CD14-positive monocyte (primary cell): ENCODE measurements at regions not wholly inside any gene's neighbourhood (a gene's known extent, or its start where the extent isn't known, plus 50 kb on each side); places are given as distances from the start of the nearest gene placed in this dataset.

Source experiments
- DNase-seq, 3 donors: peaks; one replicate each; pipeline ENCODE4 v3.0.0-alpha.2; 2011 to 2022
- H2AFZ ChIP-seq: 2 replicates; pipeline ENCODE4 v1.6.0; 2012; ENCODE audit warnings: mild to moderate bottlenecking, low read depth, low read length, inconsistent platforms; ENCODE audit not compliant: insufficient read depth, poor library complexity, severe bottlenecking
- H3K27ac ChIP-seq, 2 donors: 1 replicate in 1 of 2; 2 replicates in 1 of 2; pipeline ENCODE4 v1.5.1; 2012 to 2013; ENCODE audit warnings: low read length in 2 of 2, control low read depth in 1 of 2, inconsistent platforms in 1 of 2, low read depth in 1 of 2, mild to moderate bottlenecking in 1 of 2
- H3K27me3 ChIP-seq, 2 donors: one replicate each; pipeline versions ENCODE4 v1.6.0 to v1.6.1; 2011 to 2013; ENCODE audit warnings: low read length in 2 of 2; ENCODE audit not compliant: control insufficient read depth in 2 of 2, insufficient read depth in 2 of 2
- H3K36me3 ChIP-seq, 2 donors: replicated peaks in 1 of 2; 1 replicate in 1 of 2; 2 replicates in 1 of 2; pipeline versions ENCODE4 v1.5.1 to v1.6.1; 2012 to 2013; ENCODE audit warnings: low read length in 2 of 2, control low read depth in 1 of 2, inconsistent platforms in 1 of 2, mild to moderate bottlenecking in 1 of 2; ENCODE audit not compliant: insufficient read depth in 2 of 2, control insufficient read depth in 1 of 2
- H3K4me1 ChIP-seq, 2 donors: 1 replicate in 1 of 2; 2 replicates in 1 of 2; pipeline versions ENCODE4 v1.5.1 to v1.6.1; 2012 to 2013; ENCODE audit warnings: low read length in 2 of 2, control low read depth in 1 of 2, inconsistent platforms in 1 of 2, mild to moderate bottlenecking in 1 of 2, moderate library complexity in 1 of 2; ENCODE audit not compliant: insufficient read depth in 2 of 2, control insufficient read depth in 1 of 2
- H3K4me2 ChIP-seq: replicated peaks from 2 replicates; pipeline ENCODE3; 2012; ENCODE audit warnings: low read length, moderate library complexity, mild to moderate bottlenecking; ENCODE audit not compliant: poor library complexity, severe bottlenecking; ENCODE audit errors: extremely low read depth
- H3K4me3 ChIP-seq, 3 experiments: fragments of 200-600 bp in 1 of 3; sonication (generic) in 1 of 3; replicated peaks in 1 of 3; 1 replicate in 2 of 3; 2 replicates in 1 of 3; pipeline ENCODE4 v1.5.1; 2011 to 2013; ENCODE audit warnings: low read length in 3 of 3, mild to moderate bottlenecking in 3 of 3, control low read depth in 2 of 3, low read depth in 2 of 3, inconsistent platforms in 1 of 3, moderate library complexity in 1 of 3
- H3K79me2 ChIP-seq: 2 replicates; pipeline ENCODE4 v1.6.0; 2012; ENCODE audit warnings: mild to moderate bottlenecking, control low read depth, inconsistent platforms, low read length, moderate library complexity; ENCODE audit not compliant: insufficient read depth
- H3K9ac ChIP-seq: 2 replicates; pipeline ENCODE4 v1.6.0; 2017; ENCODE audit warnings: low read length, mild to moderate bottlenecking; ENCODE audit not compliant: insufficient read depth, poor library complexity, severe bottlenecking
- H3K9me3 ChIP-seq, 2 donors: replicated peaks in 1 of 2; 1 replicate in 1 of 2; 2 replicates in 1 of 2; pipeline versions ENCODE4 v1.5.1 to v1.6.1; 2012 to 2013; ENCODE audit warnings: low read length in 2 of 2, control low read depth in 1 of 2; ENCODE audit not compliant: control insufficient read depth in 1 of 2, insufficient read depth in 1 of 2
- H4K20me1 ChIP-seq: 2 replicates; pipeline ENCODE4 v1.6.0; 2012; ENCODE audit warnings: mild to moderate bottlenecking, low read length, control low read depth, moderate library complexity; ENCODE audit not compliant: insufficient read depth
- H3K27ac Mint-ChIP-seq, 7 donors: one replicate each; pipeline ENCODE4 v1.8.0; 2020; ENCODE audit warnings: mild to moderate bottlenecking in 7 of 7, mixed read lengths in 7 of 7, moderate library complexity in 6 of 7, inconsistent platforms in 2 of 7
- H3K27me3 Mint-ChIP-seq, 3 donors: one replicate each; pipeline ENCODE4 v1.8.0; 2021 to 2022; ENCODE audit warnings: low read depth in 3 of 3, mild to moderate bottlenecking in 3 of 3, mixed read lengths in 3 of 3, moderate library complexity in 3 of 3, inconsistent platforms in 1 of 3
- H3K36me3 Mint-ChIP-seq, 2 donors: one replicate each; pipeline ENCODE4 v1.8.0; 2020; ENCODE audit warnings: mixed read lengths in 2 of 2, inconsistent platforms in 1 of 2, mild to moderate bottlenecking in 1 of 2
- H3K4me1 Mint-ChIP-seq: one replicate; pipeline ENCODE4 v1.8.0; 2020; ENCODE audit warnings: mild to moderate bottlenecking, mixed read lengths
- H3K4me3 Mint-ChIP-seq, 2 donors: one replicate each; pipeline ENCODE4 v1.8.0; 2020; ENCODE audit warnings: mild to moderate bottlenecking in 2 of 2, mixed read lengths in 2 of 2, moderate library complexity in 1 of 2
- H3K9me3 Mint-ChIP-seq, 7 donors: one replicate each; pipeline ENCODE4 v1.8.0; 2020 to 2022; ENCODE audit warnings: mixed read lengths in 7 of 7, mild to moderate bottlenecking in 6 of 7, moderate library complexity in 6 of 7, inconsistent platforms in 2 of 7
- CTCF ChIP-seq: fragments of 200-600 bp; IDR thresholded peaks from one replicate; pipeline ENCODE4 v1.8.0; 2022; ENCODE audit warnings: antibody characterized with exemption, mild to moderate bottlenecking
- WGBS: methylation state at CpG from one replicate; pipeline ENCODE4 v1.1.5; 2013; ENCODE audit warnings: missing lambda C conversion rate; ENCODE audit not compliant: insufficient coverage; 5-methylcytosine and 5-hydroxymethylcytosine counted together
- intact Hi-C, 2 donors: fragments of 100-400 bp; cut with micrococcal nuclease; formaldehyde crosslinking; loops; one replicate each; pipeline versions ENCODE4 v1.15.0 to v1.15.1; 2023

GRCh38 chr2:16475586-16475985 lies 190.0 kb downstream of the CYRIA start:
- H3K9me3 Mint-ChIP-seq: no peaks in the 10 kb centered on the region
- Histone ChIP-seq H3K4me1 (no peaks in the 10 kb centered on the region), H3K9ac (no peak overlapping the region), H3K27ac (no peak overlapping the region), H3K79me2 (no peaks in the 10 kb centered on the region), H3K9me3 (no peaks in the 10 kb centered on the region), H3K4me3 (no peak overlapping the region), H4K20me1 (no peaks in the 10 kb centered on the region), H3K4me2 (no peak overlapping the region), H2AFZ (no peak overlapping the region), H3K36me3 (no peaks in the 10 kb centered on the region), H3K27me3 (no peaks in the 10 kb centered on the region)
- DNase-seq: no peak
- intact Hi-C loops: no loop called here
- TF ChIP-seq CTCF: no peak
- no peaks in the 10 kb centered on the region for H3K36me3 Mint-ChIP-seq
- H3K27ac Mint-ChIP-seq: no peak overlapping the region
- H3K27me3 Mint-ChIP-seq: peaks cover 1 to 3% (median 3%) of the 10 kb centered on the region in 3 donors
- 44% methylated on average over 3 of the region's 4 CpGs for WGBS
- H3K4me3 Mint-ChIP-seq: no peak overlapping the region
- H3K4me1 Mint-ChIP-seq: no peaks in the 10 kb centered on the region

- no peak overlapping the region for H3K4me2 ChIP-seq
- no peak overlapping the region for H3K4me3 Mint-ChIP-seq
- H3K9ac ChIP-seq: no peak overlapping the region
- no peaks in the 10 kb centered on the region for H3K4me1 Mint-ChIP-seq
- H3K27me3 Mint-ChIP-seq: peaks cover 1 to 3% (median 3%) of the 10 kb centered on the region in 3 donors
- TF ChIP-seq CTCF: no peak
- H3K36me3 ChIP-seq: no peaks in the 10 kb centered on the region
- no peaks in the 10 kb centered on the region for H3K4me1 ChIP-seq
- H3K27me3 ChIP-seq: no peaks in the 10 kb centered on the region
- H3K4me3 ChIP-seq: no peak overlapping the region
- intact Hi-C loops: no loop called here
- H3K27ac ChIP-seq: no peak overlapping the region
- H3K27ac Mint-ChIP-seq: no peak overlapping the region
- no peaks in the 10 kb centered on the region for H3K9me3 ChIP-seq
- WGBS: no CpG with 5 or more reads among the region's 1 CpG
- no peak overlapping the region for H2AFZ ChIP-seq
- no peaks in the 10 kb centered on the region for H3K79me2 ChIP-seq
- no peaks in the 10 kb centered on the region for H3K9me3 Mint-ChIP-seq
- H4K20me1 ChIP-seq: no peaks in the 10 kb centered on the region
- no peak for DNase-seq
- no peaks in the 10 kb centered on the region for H3K36me3 Mint-ChIP-seq
Measured at GRCh38 chr2:16473575-16473974, 192.1 kb downstream of the CYRIA start.
